ENCODE measurements at regions not wholly inside any gene's neighbourhood (a gene's known extent, or its start where the extent isn't known, plus 50 kb on each side); places are given as distances from the start of the nearest gene placed in this dataset.

DNA sequence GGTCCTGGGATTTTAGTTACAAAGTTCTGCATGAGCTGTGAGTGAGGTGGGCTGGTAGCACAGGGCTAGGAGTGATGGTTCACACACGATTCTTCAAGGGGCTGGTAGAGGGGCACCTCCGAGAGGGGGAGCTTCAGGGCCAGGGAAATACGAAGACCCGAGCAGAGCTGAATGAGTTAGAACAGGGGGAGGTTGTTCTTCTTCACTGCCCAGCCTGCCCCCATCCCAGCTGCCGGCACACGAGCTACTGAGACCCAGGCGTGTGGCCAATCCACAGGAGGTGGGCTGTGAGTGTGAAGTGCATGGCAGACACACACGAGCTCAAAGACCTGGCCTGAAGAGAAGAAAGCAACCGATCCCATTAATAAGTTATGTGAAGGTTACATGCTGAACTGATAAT, 256.2 kb upstream of the ZNF32 start:
- TF ChIP-seq, protein P1, sequence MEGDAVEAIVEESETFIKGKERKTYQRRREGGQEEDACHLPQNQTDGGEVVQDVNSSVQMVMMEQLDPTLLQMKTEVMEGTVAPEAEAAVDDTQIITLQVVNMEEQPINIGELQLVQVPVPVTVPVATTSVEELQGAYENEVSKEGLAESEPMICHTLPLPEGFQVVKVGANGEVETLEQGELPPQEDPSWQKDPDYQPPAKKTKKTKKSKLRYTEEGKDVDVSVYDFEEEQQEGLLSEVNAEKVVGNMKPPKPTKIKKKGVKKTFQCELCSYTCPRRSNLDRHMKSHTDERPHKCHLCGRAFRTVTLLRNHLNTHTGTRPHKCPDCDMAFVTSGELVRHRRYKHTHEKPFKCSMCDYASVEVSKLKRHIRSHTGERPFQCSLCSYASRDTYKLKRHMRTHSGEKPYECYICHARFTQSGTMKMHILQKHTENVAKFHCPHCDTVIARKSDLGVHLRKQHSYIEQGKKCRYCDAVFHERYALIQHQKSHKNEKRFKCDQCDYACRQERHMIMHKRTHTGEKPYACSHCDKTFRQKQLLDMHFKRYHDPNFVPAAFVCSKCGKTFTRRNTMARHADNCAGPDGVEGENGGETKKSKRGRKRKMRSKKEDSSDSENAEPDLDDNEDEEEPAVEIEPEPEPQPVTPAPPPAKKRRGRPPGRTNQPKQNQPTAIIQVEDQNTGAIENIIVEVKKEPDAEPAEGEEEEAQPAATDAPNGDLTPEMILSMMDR (IDR thresholded peaks at IDR 0.05), result no peak
- no peak for TF ChIP-seq POLR2A (IDR thresholded peaks at IDR 0.05)
